ENCODE measurements at regions not wholly inside any gene's neighbourhood (a gene's known extent, or its start where the extent isn't known, plus 50 kb on each side); places are given as distances from the start of the nearest gene placed in this dataset.

DNA sequence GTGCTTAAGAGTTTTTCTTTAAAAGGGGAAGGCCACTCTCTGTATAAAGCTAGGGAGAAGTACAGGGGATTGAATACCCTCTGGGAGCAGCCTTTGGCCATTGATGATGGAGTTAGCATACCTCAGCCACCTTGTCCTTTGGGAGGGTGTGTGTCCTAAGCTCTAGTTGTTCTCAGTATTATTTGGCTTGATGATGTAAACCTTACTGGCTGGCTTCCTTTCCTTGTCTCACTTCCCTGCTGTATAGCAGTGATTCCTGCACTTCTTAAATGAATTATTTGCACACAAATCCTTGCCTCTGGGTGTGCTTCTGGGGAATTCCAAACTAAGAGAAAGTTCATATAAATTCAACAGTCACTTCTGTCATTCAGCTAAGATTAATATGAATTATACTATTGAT, 234.9 kb upstream of the RIOK2 start:
- Mint-ChIP-seq H3K4me3 (no peak overlapping the region), H3K9me3 (no peaks in the 10 kb centered on the region), H3K36me3 (ENCODE audit: insufficient read depth) (no peaks in the 10 kb centered on the region), H3K4me1 (ENCODE audit: low read depth in 2 of 2) (no peaks in the 10 kb centered on the region), H3K27ac (no peak overlapping the region), H3K27me3 (no peaks in the 10 kb centered on the region)
- ATAC-seq (replicated peaks) = no peak
- DNase-seq = no peak

DNA sequence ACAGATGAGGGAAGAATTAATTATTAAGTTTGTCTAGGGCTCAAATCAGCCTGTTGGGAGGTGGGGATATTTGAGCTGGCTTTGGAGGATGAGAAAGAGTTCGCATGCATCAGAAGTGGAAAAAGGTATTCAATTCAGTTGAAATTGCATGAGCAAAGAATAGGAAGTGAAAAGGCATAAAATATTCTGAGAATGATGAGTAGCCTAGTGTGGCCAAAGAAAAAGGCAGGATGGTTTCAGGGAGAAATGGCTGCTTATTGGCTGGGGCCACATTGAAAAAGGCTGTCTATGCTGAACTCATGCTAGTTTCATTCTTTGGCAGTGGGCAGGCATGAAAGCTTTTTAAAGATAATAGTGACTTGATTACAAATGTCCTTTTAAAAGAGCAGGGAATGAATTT, 235.4 kb upstream of the RIOK2 start:
- no peaks in the 10 kb centered on the region for H3K27me3 Mint-ChIP-seq
- no peaks in the 10 kb centered on the region for H3K36me3 Mint-ChIP-seq (ENCODE audit: insufficient read depth)
- no peak overlapping the region for H3K27ac Mint-ChIP-seq
- no peaks in the 10 kb centered on the region for H3K4me1 Mint-ChIP-seq (ENCODE audit: low read depth in 2 of 2)
- no peaks in the 10 kb centered on the region for H3K9me3 Mint-ChIP-seq
- H3K4me3 Mint-ChIP-seq = no peak overlapping the region
- ATAC-seq (replicated peaks) (no peak), DNase-seq (no peak)

DNA sequence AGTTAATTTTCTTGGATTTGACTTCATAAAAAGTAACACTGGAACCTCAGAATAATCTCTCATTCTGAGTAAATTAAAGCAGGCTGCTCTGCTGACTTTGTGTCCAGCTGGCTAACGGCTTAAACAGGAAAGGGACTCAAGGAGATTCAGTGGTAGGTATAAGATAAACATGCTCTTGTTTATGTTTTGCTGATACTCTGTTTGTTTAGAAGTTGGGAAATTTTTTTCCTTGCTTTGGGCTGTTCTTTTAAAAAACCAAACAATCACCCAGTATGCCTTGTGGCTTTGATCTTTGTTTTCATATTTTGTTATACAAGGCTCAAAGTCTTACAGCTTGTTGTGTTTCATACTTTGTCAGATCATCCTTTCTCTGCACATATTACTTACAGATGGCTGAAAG, 237.6 kb upstream of the RIOK2 start:
- ATAC-seq (replicated peaks) (no peak), DNase-seq (no peak)
- H3K4me3 Mint-ChIP-seq = no peak overlapping the region
- H3K27ac Mint-ChIP-seq = no peak overlapping the region
- no peaks in the 10 kb centered on the region for H3K9me3 Mint-ChIP-seq
- no peaks in the 10 kb centered on the region for H3K27me3 Mint-ChIP-seq
- no peaks in the 10 kb centered on the region for H3K36me3 Mint-ChIP-seq (ENCODE audit: insufficient read depth)
- no peaks in the 10 kb centered on the region for H3K4me1 Mint-ChIP-seq (ENCODE audit: low read depth in 2 of 2)

DNA sequence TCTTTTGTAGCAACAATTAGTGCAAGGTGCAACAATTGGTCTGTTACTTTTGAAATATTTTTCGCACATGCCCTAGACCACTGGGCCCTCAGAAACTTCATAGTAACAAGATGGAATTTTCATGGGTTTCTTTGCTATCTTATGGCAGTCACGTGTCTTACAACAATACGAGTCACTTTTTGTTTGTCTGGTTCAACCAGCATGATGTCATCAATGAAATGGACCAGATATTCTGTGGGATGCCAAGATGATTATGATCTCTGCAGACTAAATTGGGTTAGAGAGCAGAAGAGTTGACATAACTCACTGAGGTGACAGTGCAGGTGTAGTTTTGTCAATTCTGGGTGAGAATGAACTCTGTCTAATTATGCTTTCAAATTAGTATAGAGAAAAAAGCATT, 239.6 kb upstream of the RIOK2 start:
- Mint-ChIP-seq H3K36me3 (ENCODE audit: insufficient read depth) (no peaks in the 10 kb centered on the region), H3K27me3 (no peaks in the 10 kb centered on the region), H3K4me1 (ENCODE audit: low read depth in 2 of 2) (no peaks in the 10 kb centered on the region)

DNA sequence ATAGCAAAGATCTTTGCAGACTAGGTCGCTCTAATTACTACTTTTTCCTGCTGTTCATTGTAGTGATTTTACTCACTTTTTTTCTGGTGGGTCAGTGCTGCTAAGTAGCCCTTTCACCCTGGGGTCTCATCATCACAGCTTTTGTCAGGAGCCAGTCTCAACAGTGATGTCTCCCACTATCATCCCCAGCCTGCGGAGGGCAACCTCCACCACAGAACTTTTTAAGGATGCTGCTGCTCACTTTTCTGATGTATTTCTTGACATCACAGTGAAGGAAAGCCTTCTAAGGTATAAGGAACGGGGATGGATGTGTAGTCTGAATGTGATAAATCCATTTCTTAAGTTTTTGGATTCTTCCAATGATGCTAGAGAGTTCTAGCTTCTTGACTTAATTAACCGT, 242.5 kb upstream of the RIOK2 start:
- H3K27me3 Mint-ChIP-seq = no peaks in the 10 kb centered on the region
- no peaks in the 10 kb centered on the region for H3K4me1 Mint-ChIP-seq (ENCODE audit: low read depth in 2 of 2)
- no peak overlapping the region for H3K27ac Mint-ChIP-seq
- H3K36me3 Mint-ChIP-seq (ENCODE audit: insufficient read depth) = no peaks in the 10 kb centered on the region
- peaks cover 0 to 2% of the 10 kb centered on the region in 2 donors for H3K9me3 Mint-ChIP-seq
- no peak for DNase-seq
- no peak overlapping the region for H3K4me3 Mint-ChIP-seq
- ATAC-seq (replicated peaks) = no peak

More for the DNA sequence above, 239.6 kb upstream of the RIOK2 start:
- no peak for ATAC-seq (replicated peaks)
- Mint-ChIP-seq H3K9me3 (peaks cover 0 to 2% of the 10 kb centered on the region in 2 donors), H3K27ac (no peak overlapping the region), H3K4me3 (no peak overlapping the region)
- DNase-seq = no peak

DNA sequence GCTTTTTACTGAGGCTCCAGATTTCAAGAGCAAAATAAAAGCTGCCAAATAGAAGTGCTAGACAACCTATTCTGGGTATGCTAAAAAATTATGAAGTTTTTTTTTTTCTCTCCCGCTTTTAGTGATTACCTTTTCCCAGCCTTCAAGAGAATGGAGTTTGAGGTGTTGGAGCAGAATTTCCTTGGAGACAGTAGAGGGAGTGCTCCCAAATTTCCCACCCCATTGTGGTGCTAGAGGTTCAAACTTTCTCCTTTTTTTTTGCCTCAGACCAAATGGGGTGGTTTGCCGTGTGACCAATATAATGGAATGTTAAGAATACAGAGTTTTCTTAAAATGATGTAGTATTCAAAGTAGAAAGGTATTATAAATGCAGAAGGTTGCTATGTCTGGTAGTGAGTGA, 244.2 kb upstream of the RIOK2 start:
- Mint-ChIP-seq H3K4me1 (ENCODE audit: low read depth in 2 of 2) (no peaks in the 10 kb centered on the region), H3K36me3 (ENCODE audit: insufficient read depth) (no peaks in the 10 kb centered on the region), H3K27me3 (no peaks in the 10 kb centered on the region), H3K4me3 (no peak overlapping the region), H3K9me3 (peaks cover 0 to 2% of the 10 kb centered on the region in 2 donors), H3K27ac (no peak overlapping the region)
- DNase-seq = no peak
- no peak for ATAC-seq (replicated peaks)

DNA sequence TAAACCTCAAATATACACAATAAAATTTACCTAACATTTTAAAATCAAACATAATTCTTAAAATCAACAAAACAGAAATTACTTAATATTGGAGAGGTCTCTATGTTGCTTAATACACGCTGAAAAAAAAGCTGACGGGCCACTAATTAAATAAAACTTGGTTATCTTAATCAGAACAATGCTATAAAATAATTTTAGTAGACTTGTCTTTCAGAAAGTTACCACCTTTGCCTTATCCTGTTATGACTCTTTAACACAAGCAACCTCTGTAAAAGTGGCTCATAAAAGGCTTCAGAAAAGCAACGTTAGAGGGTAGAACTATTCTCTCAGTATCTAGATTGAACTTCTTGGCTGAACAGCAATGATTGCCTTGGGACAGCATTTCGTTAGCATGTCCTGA, 251.0 kb upstream of the RIOK2 start:
- H3K27ac Mint-ChIP-seq = no peak overlapping the region
- no peaks in the 10 kb centered on the region for H3K9me3 Mint-ChIP-seq
- H3K4me3 Mint-ChIP-seq = no peak overlapping the region
- no peaks in the 10 kb centered on the region for H3K36me3 Mint-ChIP-seq (ENCODE audit: insufficient read depth)
- H3K27me3 Mint-ChIP-seq = no peaks in the 10 kb centered on the region
- H3K4me1 Mint-ChIP-seq (ENCODE audit: low read depth in 2 of 2) = no peaks in the 10 kb centered on the region
- ATAC-seq (replicated peaks) (no peak), DNase-seq (no peak)

DNA sequence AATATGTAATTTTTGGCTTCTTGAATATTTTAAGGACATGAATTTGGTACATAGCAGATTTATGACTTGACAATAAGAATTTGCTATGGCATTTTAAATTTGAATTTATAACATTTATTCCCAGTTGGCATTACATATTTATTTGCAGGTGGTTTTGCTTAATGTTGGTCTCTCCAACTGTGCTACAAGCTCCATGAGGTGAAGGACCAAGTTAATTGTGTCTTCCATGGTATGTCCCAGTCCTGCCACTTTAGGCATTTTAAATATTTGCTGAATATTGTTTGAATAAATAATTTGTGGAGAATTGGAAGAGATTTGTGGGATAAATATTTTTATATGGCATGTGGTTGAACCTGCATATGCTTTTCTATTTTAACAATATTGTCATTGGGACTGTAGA, 253.4 kb upstream of the RIOK2 start:
- peaks cover 0 to 1% of the 10 kb centered on the region in 2 donors for H3K9me3 Mint-ChIP-seq
- ATAC-seq (replicated peaks) = no peak
- H3K4me1 Mint-ChIP-seq (ENCODE audit: low read depth in 2 of 2) = no peaks in the 10 kb centered on the region
- no peaks in the 10 kb centered on the region for H3K36me3 Mint-ChIP-seq (ENCODE audit: insufficient read depth)
- H3K27ac Mint-ChIP-seq = no peak overlapping the region
- no peaks in the 10 kb centered on the region for H3K27me3 Mint-ChIP-seq
- H3K4me3 Mint-ChIP-seq = no peak overlapping the region
- no peak for DNase-seq

DNA sequence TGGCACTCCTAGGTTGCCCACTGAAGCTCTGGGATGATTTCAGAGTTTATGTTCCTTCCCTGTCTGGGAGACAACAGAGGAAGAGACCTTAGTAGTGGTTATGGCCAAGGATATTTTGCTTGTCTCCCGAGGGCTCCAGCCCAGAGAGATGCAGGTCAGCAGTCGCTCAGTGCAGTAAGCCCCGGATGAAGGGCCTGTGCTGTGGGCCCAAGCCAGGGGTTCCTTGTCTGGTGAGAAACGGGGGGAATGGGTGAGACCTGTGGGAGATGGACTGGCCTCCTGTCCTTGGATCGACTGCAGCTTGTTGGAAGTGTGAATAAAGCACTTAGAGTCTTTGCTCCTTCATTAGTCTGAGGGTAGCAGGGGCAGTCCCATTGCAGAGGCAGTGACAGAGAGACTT, 260.7 kb upstream of the RIOK2 start:
- DNase-seq (no peak), ATAC-seq (replicated peaks) (no peak)
- Mint-ChIP-seq H3K9me3 (peaks cover 9 to 17% of the 10 kb centered on the region in 2 donors), H3K4me1 (ENCODE audit: low read depth in 2 of 2) (no peaks in the 10 kb centered on the region), H3K4me3 (no peak overlapping the region), H3K36me3 (ENCODE audit: insufficient read depth) (no peaks in the 10 kb centered on the region), H3K27ac (no peak overlapping the region), H3K27me3 (no peaks in the 10 kb centered on the region)

DNA sequence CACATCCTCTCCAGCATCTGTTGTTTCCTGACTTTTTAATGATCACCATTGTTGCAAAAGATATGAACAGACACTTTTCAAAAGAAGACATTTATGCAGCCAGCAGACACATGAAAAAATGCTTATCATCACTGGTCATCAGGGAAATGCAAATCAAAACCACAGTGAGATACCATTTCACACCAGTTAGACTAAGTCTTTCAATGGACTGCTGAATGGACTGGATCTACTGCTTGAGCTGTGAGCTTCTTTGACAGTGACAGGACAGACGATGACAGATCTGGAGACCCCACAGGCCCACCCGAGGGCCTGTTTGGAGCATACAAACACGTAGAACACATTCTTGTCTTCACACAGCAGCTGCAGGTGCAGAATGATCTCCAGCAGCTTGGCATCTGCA, 266.1 kb upstream of the RIOK2 start:
- Mint-ChIP-seq H3K4me3 (no peak overlapping the region), H3K36me3 (ENCODE audit: insufficient read depth) (no peaks in the 10 kb centered on the region), H3K4me1 (ENCODE audit: low read depth in 2 of 2) (no peaks in the 10 kb centered on the region), H3K27me3 (no peaks in the 10 kb centered on the region), H3K27ac (no peak overlapping the region), H3K9me3 (peaks cover 6% of the 10 kb centered on the region in 2 donors)
- DNase-seq (no peak), ATAC-seq (replicated peaks) (no peak)

DNA sequence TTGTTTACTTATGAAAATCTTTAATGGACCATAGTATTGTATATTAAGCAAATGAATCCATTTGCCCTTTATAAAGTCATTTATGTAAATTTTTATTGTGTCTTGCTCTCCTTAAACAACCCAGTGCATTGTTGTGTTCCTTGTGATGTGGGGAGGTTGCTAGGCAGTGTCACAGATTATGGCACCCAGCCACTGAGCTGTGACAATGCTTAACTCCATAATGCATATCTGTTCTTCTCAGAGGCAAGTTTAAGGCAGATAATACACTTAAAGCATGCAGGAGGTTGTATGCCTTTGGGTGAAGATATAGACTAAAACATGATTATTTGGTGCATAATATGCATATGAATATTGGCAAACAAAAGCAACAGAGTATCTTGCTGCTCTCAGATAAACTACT, 269.6 kb upstream of the RIOK2 start:
- no peak for DNase-seq
- Mint-ChIP-seq H3K4me1 (ENCODE audit: low read depth in 2 of 2) (no peaks in the 10 kb centered on the region), H3K9me3 (peaks cover 5 to 6% of the 10 kb centered on the region in 2 donors), H3K4me3 (no peak overlapping the region), H3K36me3 (ENCODE audit: insufficient read depth) (no peaks in the 10 kb centered on the region), H3K27ac (no peak overlapping the region), H3K27me3 (no peaks in the 10 kb centered on the region)
- no peak for ATAC-seq (replicated peaks)

DNA sequence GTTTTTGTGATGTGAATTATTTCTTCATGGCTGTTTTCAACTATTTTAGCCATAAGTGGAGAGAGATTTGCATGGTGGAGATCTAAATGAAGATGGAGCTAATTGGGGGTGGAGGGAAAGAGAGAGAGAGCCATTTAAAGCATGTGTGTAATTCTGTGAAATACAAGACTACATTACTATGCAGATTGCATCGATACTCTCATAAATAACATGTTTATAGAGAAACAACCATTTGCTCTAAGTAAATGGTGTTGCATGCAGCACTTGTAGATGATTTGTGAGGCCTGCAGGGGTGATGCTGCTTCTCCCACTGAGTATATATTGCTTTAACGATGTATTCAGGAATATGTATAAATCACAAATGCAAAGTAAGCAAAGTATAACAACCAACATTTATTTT, 270.2 kb upstream of the RIOK2 start:
- ATAC-seq (replicated peaks) (no peak), DNase-seq (no peak)
- no peaks in the 10 kb centered on the region for H3K4me1 Mint-ChIP-seq (ENCODE audit: low read depth in 2 of 2)
- H3K4me3 Mint-ChIP-seq = no peak overlapping the region
- no peaks in the 10 kb centered on the region for H3K36me3 Mint-ChIP-seq (ENCODE audit: insufficient read depth)
- H3K27me3 Mint-ChIP-seq = no peaks in the 10 kb centered on the region
- H3K27ac Mint-ChIP-seq = no peak overlapping the region
- H3K9me3 Mint-ChIP-seq = peaks cover 6% of the 10 kb centered on the region in 2 donors

DNA sequence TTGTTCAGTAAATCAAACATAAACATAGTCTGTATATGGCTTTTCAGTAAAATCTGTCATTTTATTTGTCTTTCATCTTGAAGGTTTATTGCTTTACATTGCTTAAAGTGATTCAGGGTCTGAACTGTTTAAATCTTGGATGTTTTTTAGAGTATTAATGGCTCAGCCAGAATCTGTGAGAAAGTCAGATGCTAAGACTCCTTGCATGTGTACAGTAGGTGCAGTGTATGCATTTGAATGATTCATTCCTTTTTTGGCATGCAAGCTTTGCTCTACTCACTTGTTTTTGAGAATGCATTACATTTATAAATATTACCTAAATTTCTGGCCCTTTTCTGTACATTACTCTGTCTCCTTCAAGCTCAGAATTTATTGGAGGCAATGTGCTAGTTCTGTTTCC, 271.0 kb upstream of the RIOK2 start:
- Mint-ChIP-seq H3K4me3 (no peak overlapping the region), H3K27me3 (no peaks in the 10 kb centered on the region), H3K27ac (no peak overlapping the region), H3K9me3 (peaks cover 5 to 6% of the 10 kb centered on the region in 2 donors), H3K36me3 (ENCODE audit: insufficient read depth) (no peaks in the 10 kb centered on the region), H3K4me1 (ENCODE audit: low read depth in 2 of 2) (no peaks in the 10 kb centered on the region)
- DNase-seq = no peak
- no peak for ATAC-seq (replicated peaks)

DNA sequence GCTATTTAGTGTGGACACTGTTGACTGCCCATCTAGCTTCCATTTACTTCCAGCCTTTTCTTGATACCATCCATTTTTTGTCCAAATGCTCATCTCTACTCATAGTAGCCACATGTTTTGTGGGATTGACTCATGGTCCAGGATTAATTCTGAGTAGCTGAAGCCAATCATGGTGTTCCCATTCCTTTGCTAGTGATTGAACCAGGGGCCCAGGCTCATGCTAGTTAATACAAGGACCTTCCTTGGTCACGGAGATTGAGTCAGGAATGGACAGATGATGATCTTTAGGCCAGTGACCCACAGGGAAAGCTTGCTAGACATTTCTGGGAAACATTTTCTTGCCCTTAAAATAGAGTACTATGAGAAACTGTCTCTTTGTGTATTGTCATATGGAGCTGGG, 272.9 kb upstream of the RIOK2 start:
- Mint-ChIP-seq H3K4me1 (ENCODE audit: low read depth in 2 of 2) (no peaks in the 10 kb centered on the region), H3K9me3 (peaks cover 0 to 3% of the 10 kb centered on the region in 2 donors), H3K36me3 (ENCODE audit: insufficient read depth) (no peaks in the 10 kb centered on the region), H3K27me3 (no peaks in the 10 kb centered on the region), H3K4me3 (no peak overlapping the region), H3K27ac (no peak overlapping the region)
- ATAC-seq (replicated peaks) (no peak), DNase-seq (no peak)

DNA sequence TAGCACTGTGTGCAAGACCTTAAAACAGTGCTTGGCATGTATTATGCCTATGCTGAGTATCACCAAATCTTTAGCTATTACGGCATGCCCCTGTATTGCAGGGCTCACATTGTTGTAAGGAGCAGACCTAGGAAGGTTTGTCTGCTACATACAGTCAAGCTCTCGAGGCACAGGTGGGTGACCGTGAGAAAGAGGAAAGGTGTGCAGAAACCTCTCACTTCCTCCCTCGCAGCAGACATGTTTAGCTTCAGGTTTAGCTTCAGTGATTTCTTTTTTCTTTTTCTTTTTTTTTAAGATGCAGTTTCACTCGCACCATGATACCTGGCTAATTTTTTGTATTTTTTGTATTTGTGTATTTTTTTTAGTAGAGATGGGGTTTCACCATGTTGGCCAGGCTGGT, 275.8 kb upstream of the RIOK2 start:
- peaks cover 0 to 3% of the 10 kb centered on the region in 2 donors for H3K9me3 Mint-ChIP-seq
- no peaks in the 10 kb centered on the region for H3K4me1 Mint-ChIP-seq (ENCODE audit: low read depth in 2 of 2)
- ATAC-seq (replicated peaks) (no peak), DNase-seq (no peak)
- no peaks in the 10 kb centered on the region for H3K27me3 Mint-ChIP-seq
- H3K4me3 Mint-ChIP-seq = no peak overlapping the region
- H3K27ac Mint-ChIP-seq = no peak overlapping the region
- no peaks in the 10 kb centered on the region for H3K36me3 Mint-ChIP-seq (ENCODE audit: insufficient read depth)

Data from effector memory CD8-positive, alpha-beta T cell (primary cell).